ENCODE measurements at regions not wholly inside any gene's neighbourhood (a gene's known extent, or its start where the extent isn't known, plus 50 kb on each side); places are given as distances from the start of the nearest gene placed in this dataset.
"Not testable (repeated sequence)": the region's sequence is repeated elsewhere in the genome, so short reads cannot be mapped to it uniquely, and the experiment has no call there.

DNA sequence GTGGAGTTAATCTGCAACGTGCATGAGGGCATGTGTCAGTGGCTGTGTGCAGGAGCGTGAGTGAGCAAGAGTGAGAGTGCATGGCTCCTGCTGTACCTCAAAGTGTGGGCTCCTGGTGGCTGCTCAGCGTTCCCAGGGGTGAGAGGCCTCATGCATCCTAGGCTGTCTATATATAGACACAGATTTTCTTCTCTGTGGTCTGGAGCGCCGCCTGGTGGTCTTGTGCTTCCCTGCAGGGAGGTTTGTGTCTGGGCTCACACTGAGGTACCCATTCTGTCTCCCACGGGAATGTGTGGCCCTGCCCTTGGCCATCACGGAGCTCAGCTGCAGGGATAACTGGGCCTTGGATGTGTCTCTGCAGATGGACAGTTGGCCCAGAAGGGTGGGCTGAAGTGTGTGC is 520.2 kb downstream of the GOLGA6L6 start:
- not testable (repeated sequence) for H3K27me3 ChIP-seq; DNase-seq; H3K36me3 ChIP-seq; H3K27ac ChIP-seq; H3K9me3 ChIP-seq; H3K4me1 ChIP-seq; H3K4me3 ChIP-seq; ATAC-seq (ENCODE audit: low FRiP score in 2 of 2)
- WGBS, 2 donors = 50% methylated on average over 1 of the region's 7 CpGs; no CpG with 5 or more reads in 1 of the 2 donors

DNA sequence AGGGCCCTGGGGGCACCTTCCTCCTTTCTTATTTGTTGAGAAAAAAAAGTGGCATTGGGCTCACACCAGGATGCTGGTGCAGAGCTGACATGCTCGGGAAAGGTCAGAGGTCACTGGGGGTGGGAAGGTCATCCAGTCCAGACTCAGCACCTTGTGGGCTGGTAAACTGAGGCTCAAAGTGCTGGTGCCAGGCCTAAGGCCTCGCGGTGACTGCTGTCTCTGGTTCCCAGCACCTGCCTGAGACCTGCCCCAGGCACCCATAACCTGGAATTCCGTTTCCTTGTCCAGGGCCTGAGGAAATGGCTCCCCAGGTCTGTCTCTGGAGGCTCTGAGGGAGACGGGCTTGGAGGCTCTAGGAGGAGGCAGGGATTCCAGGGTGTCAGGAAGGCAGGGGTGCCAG is 521.0 kb downstream of the GOLGA6L6 start:
- not testable (repeated sequence) for ATAC-seq (ENCODE audit: low FRiP score in 2 of 2); H3K4me1 ChIP-seq; H3K36me3 ChIP-seq; H3K4me3 ChIP-seq; H3K9me3 ChIP-seq; H3K27ac ChIP-seq; H3K27me3 ChIP-seq
- DNase-seq = peak in 1 of 2 donors; percentile 20
- no CpG with 5 or more reads among the region's 5 CpGs for WGBS, 2 donors

DNA sequence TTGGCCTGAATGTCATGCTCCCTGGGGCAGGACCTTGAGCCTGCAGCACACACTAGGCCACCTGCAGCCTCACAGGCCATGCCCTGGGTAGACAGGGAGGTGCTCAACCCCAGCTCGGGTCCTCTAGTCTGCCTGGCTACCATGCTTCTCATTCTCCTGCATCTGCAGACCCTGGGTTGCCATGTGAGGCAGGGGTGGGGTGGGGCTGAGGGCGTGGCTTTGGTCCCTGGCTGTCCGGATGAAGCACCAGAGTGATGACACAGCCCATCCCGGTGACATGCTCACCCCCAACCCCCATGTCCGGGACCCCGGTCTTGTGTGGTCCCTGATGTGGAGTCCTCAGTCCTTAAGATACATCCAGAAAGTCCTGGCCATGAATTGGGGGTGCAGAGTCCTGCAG is 521.8 kb downstream of the GOLGA6L6 start:
- H3K27me3 ChIP-seq, H3K4me1 ChIP-seq, H3K27ac ChIP-seq, H3K4me3 ChIP-seq, H3K36me3 ChIP-seq, H3K9me3 ChIP-seq: not testable (repeated sequence)
- peak in 1 of 2 donors; percentile 11 for ATAC-seq (ENCODE audit: low FRiP score in 2 of 2)
- DNase-seq = peak in 1 of 2 donors; percentile 72
- WGBS, 2 donors = 73% methylated on average over 6 of the region's 6 CpGs; no CpG with 5 or more reads in 1 of the 2 donors

DNA sequence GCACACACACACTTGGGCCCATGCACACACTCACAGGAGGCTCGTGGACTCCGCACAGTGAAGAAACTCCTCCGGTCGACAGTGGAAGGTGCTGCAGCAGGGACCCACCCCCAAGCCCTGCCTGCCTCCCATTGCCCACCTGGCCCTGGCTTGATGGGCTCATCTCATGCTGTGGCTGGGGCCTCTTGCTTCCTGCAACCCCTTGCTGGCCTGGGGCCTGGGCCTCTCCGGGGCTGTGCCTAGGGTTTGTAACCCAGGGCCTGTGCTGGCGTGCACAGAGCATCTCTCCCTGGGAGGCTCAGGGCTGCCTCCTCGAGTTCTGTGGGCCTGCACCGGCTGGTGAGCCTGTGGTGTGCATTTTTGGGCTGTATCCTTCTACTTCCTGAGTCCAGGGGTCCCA is 524.0 kb downstream of the GOLGA6L6 start:
- not testable (repeated sequence) for H3K9me3 ChIP-seq; H3K36me3 ChIP-seq; H3K27me3 ChIP-seq; H3K4me3 ChIP-seq; H3K4me1 ChIP-seq; H3K27ac ChIP-seq; ATAC-seq (ENCODE audit: low FRiP score in 2 of 2)
- DNase-seq = peak in 1 of 2 donors; percentile 56
- 100% methylated on average over 1 of the region's 8 CpGs; no CpG with 5 or more reads in 1 of the 2 donors for WGBS, 2 donors

DNA sequence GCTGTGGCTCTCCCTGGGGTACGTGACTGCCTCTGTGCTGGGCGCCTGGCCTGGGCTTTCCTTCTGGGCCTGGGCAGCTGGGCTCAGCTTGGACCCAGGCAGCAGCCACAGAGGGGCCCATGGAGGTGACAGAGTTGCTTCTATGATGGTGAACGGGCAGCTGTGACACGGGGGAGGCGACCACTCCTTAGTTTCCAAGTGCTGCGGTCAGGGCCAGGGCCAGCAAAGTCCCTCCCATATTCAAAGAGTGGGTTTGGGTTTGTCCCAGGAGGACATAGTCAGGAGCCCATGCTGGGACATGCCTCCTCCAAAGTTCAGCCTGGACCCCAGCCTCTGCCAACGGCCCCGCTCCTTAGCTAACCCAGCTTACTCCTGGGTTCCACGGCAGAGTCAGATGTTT is 524.7 kb downstream of the GOLGA6L6 start:
- not testable (repeated sequence) for H3K27ac ChIP-seq; H3K27me3 ChIP-seq; H3K4me3 ChIP-seq; H3K4me1 ChIP-seq; H3K9me3 ChIP-seq; H3K36me3 ChIP-seq; ATAC-seq (ENCODE audit: low FRiP score in 2 of 2)
- peak in 1 of 2 donors; percentile 21 for DNase-seq
- no CpG with 5 or more reads among the region's 9 CpGs for WGBS, 2 donors

DNA sequence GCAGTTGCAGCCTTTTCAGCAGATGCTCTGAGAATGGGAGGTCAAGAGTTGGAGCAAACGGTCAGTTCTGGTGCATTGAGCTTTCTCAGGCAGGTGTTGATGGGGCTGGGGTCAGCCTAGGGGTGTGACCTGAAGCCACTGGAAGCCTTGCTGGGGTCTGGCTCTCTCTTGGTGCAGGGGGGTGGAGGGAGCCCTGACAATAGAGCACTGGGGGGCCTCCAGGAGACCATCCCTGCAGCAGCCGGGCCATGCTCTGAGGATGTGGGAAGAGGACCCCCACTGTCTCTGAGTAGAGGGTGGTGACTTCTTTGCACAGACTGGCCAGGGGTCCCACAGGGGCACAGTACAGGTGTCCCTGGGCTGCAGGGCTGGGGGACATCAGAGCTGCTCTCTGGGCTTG is 528.8 kb downstream of the GOLGA6L6 start:
- peak in 1 of 2 donors; percentile 19 for ATAC-seq (ENCODE audit: low FRiP score in 2 of 2)
- DNase-seq = peak in 1 of 2 donors; percentile 29

DNA sequence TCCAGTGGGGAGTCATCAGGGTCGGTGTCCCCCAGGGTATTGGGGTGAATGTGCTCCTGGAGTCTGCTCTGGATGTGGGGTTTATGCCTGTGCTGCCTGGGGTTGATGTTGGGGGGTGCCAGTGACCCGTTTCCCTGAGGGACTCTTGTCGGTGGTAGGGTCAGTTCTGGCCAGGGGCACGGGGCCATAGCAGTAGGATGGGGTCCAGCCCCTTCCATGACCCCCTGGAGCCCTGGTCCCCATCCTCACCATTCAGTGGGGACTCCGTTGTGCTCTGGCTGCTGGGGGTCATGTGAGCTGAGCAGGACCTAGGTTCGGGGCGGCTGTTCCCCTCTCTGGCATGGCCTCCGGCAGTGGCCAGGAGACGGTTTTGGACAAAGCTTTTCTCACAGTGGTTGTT is 530.8 kb downstream of the GOLGA6L6 start:
- ATAC-seq (ENCODE audit: low FRiP score in 2 of 2); H3K27me3 ChIP-seq; H3K36me3 ChIP-seq; H3K9me3 ChIP-seq; H3K4me3 ChIP-seq; H3K4me1 ChIP-seq; H3K27ac ChIP-seq: not testable (repeated sequence)
- DNase-seq = peak in 1 of 2 donors; percentile 18
- 83% methylated on average over 4 of the region's 9 CpGs; no CpG with 5 or more reads in 1 of the 2 donors for WGBS, 2 donors

More for the DNA sequence above, 528.8 kb downstream of the GOLGA6L6 start:
- not testable (repeated sequence) for H3K4me3 ChIP-seq, H3K27ac ChIP-seq, H3K4me1 ChIP-seq, H3K9me3 ChIP-seq, H3K27me3 ChIP-seq, H3K36me3 ChIP-seq
- WGBS, 2 donors = 60% methylated on average over 1 of the region's 2 CpGs; no CpG with 5 or more reads in 1 of the 2 donors

DNA sequence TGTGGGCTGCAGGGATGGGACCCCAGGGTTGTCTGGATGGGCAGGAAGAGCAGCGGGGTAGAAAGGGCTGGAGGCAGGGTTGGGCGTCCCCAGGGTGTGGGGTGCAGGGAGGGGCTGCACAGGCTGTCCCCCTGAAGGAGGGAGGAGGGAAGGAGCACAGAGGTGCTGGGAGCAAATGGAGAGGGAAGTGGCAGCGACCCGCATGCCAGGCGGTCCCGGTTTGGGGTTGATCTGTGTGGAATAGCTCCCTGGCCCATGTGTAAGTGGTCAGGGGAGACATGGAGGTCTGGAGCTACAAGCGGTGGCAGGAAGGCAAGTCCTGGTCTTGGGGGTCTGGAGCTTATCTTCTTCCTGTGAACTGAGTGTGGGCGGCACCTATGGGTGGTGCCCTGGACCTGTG is 532.0 kb downstream of the GOLGA6L6 start:
- not testable (repeated sequence) for H3K4me3 ChIP-seq; H3K4me1 ChIP-seq; H3K27ac ChIP-seq; ATAC-seq (ENCODE audit: low FRiP score in 2 of 2); H3K27me3 ChIP-seq; H3K36me3 ChIP-seq; H3K9me3 ChIP-seq
- no CpG with 5 or more reads among the region's 8 CpGs for WGBS, 2 donors
- DNase-seq = peak in 1 of 2 donors; percentile 18

DNA sequence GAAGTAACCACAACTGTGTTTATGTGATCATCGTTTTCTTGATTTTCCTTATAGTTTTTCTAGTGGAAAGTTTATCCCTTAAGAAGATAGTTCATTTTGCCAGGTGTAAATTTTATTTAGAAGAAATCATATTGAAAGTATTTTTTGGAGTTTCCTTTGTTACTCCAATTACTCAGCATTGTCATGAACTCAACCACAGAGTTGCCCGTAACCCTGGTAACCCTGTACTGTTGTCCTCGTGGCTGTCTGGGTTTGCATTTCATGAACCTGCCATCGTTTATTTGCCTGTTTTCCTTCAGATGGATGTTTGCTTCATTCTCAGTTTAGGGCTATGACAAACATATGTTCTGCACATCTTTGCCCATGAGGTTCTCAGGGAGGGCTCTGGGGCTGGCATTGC is 534.3 kb downstream of the GOLGA6L6 start:
- not testable (repeated sequence) for H3K27ac ChIP-seq, H3K27me3 ChIP-seq

DNA sequence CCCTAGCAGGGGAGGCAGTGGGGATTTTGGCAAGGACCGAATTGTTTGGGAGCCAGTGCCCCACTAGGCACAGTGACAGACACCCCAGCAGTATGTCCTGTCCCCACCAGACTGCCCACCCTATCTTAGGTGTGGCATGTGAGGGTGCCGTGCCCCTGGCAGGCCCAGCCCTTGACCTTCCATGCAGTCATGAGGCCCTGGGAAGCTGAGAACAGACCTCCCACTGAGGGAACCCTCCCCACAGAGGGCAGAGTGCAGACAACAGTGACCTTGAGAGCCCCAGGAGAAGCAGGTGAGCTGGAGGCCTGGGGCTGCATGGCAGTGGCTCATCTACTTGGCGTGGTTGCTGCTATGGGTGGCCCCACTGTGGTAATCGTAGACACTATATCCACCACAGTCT is 538.1 kb downstream of the GOLGA6L6 start:
- 82% methylated on average over 2 of the region's 4 CpGs; no CpG with 5 or more reads in 1 of the 2 donors for WGBS, 2 donors
- H3K27me3 ChIP-seq, H3K4me1 ChIP-seq, H3K27ac ChIP-seq, H3K9me3 ChIP-seq, H3K4me3 ChIP-seq, H3K36me3 ChIP-seq: not testable (repeated sequence)
- ATAC-seq (ENCODE audit: low FRiP score in 2 of 2) (peak; percentile 42 to 52), DNase-seq (peak in 1 of 2 donors; percentile 73)

More for the DNA sequence above, 534.3 kb downstream of the GOLGA6L6 start:
- H3K36me3 ChIP-seq; H3K4me1 ChIP-seq; H3K4me3 ChIP-seq; ATAC-seq (ENCODE audit: low FRiP score in 2 of 2); H3K9me3 ChIP-seq; DNase-seq: not testable (repeated sequence)
- WGBS, 2 donors = 47 to 59% methylated on average over 3 to 4 of the region's 4 CpGs

DNA sequence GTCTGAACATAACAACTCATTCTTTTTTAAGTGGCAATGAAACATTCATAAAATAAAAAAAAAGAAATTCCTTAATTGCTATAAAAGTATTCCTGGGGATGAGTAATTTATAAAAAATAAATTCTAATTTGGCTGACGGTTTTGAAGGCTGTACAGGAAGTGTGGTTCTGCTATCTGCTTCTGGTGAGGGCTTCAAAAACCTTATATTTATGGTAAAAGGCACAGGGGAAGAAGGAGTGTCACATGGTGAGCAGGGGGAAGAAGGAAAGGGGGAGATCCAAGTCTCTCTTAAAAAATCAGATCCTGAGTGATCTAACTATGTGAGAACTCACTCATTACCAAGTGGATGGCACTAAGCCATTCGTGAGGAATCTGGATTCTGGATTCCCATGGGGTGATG is 539.0 kb downstream of the GOLGA6L6 start:
- H3K4me3 ChIP-seq; H3K9me3 ChIP-seq; H3K27me3 ChIP-seq; H3K36me3 ChIP-seq; DNase-seq; H3K27ac ChIP-seq; ATAC-seq (ENCODE audit: low FRiP score in 2 of 2); H3K4me1 ChIP-seq: not testable (repeated sequence)
- WGBS, 2 donors = 29 to 35% methylated on average over 1 of the region's 2 CpGs

DNA sequence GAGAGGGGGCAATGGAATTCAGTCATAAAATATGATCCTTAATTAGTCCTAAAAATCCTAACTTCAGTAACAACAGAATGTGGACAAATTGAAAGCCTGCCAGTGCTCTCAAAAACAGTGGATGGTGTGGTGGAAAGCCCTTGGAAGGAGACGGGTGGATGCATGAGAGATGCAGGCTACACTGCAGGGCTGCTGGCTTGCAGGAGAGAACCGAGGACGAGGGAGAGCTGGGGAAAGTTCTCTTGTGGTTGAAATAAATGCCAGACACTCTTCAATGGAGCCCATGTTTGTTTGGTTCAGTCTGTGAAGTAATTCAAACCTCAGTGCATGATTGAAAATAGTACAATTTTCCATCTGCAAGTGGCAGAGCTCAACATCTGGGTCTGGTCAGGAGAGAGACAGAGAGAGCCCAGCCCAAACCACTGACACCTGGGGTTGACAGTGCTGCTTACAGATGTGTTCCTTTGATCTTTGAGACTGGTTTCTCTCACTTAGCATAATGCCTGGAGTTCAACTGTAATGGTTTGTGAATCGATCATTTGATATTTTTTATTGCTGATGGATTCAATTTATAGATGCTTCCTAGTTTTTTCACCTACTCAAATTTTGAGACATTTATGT is 544.9 kb downstream of the GOLGA6L6 start:
- H3K4me3 ChIP-seq; H3K36me3 ChIP-seq; H3K27me3 ChIP-seq; DNase-seq; ATAC-seq (ENCODE audit: low FRiP score in 2 of 2); H3K27ac ChIP-seq; H3K4me1 ChIP-seq; H3K9me3 ChIP-seq: not testable (repeated sequence)
- WGBS, 2 donors = 54 to 76% methylated on average over 3 to 4 of the region's 4 CpGs

DNA sequence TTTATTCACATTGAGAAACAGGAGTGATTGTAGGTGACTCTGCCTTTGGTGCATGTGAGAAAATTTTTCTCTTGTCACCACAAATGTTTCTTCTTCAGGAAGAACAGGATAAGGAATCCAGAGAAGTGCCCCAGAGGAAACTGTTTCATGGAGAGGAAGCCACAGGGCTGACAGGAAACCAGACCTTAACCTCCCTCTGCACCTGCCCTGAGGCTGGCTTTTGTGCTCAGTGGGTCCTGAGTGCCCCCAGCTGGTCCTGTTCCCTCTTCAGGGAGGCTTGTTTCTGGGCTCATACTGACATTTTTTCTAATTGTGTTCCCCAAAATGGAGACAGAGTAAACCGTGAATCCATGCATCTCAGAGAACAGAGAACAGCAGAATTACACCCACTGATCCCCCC is 546.3 kb downstream of the GOLGA6L6 start:
- H3K36me3 ChIP-seq; ATAC-seq (ENCODE audit: low FRiP score in 2 of 2); DNase-seq; H3K27me3 ChIP-seq; H3K27ac ChIP-seq; H3K9me3 ChIP-seq; H3K4me3 ChIP-seq; H3K4me1 ChIP-seq: not testable (repeated sequence)
- 33 to 40% methylated on average over 1 of the region's 1 CpG for WGBS, 2 donors

All from upper lobe of left lung (tissue), 6 donors.